GM12865 (cell line): ENCODE measurements at regions not wholly inside any gene's neighbourhood (a gene's known extent, or its start where the extent isn't known, plus 50 kb on each side); places are given as distances from the start of the nearest gene placed in this dataset.
"Not testable (repeated sequence)": the region's sequence is repeated elsewhere in the genome, so short reads cannot be mapped to it uniquely, and the experiment has no call there.

Experiments used
- DNase-seq: peaks from one replicate; pipeline ENCODE4 v3.0.0; 2010; ENCODE audit warnings: low read depth
- H3K4me3 ChIP-seq: 2 replicates; pipeline ENCODE4 v1.5.1; 2011; ENCODE audit warnings: mild to moderate bottlenecking, low read depth, low read length, control low read depth
- CTCF ChIP-seq: IDR thresholded peaks from 2 replicates; pipeline ENCODE4 v1.5.1; 2011; ENCODE audit warnings: low read length, control low read depth, low read depth, inconsistent platforms; ENCODE audit not compliant: insufficient read depth; ENCODE audit errors: missing control alignments

GRCh38 chr3:153852355-153852754 lies 268.8 kb upstream of the ARHGEF26 start:
- no peak for TF ChIP-seq CTCF
- no peak for DNase-seq

GRCh38 chr3:153853163-153853562 lies 268.0 kb upstream of the ARHGEF26 start:
- no peak overlapping the region for H3K4me3 ChIP-seq
- no peak for DNase-seq
- no peak for TF ChIP-seq CTCF

More at GRCh38 chr3:153852355-153852754, 268.8 kb upstream of the ARHGEF26 start:
- H3K4me3 ChIP-seq: no peak overlapping the region

- no peak overlapping the region for H3K4me3 ChIP-seq
- no peak for TF ChIP-seq CTCF
- DNase-seq: peak; percentile 36
These were observed 265.4 kb upstream of the ARHGEF26 start for GRCh38 chr3:153855772-153856171.

- no peak for TF ChIP-seq CTCF
- H3K4me3 ChIP-seq: no peak overlapping the region
- no peak for DNase-seq
These were observed 264.3 kb upstream of the ARHGEF26 start for GRCh38 chr3:153856932-153857331.

- TF ChIP-seq CTCF: no peak
- H3K4me3 ChIP-seq: no peak overlapping the region
- no peak for DNase-seq
These were observed 256.4 kb upstream of the ARHGEF26 start for GRCh38 chr3:153864793-153865192.

- no peak for DNase-seq
- no peak for TF ChIP-seq CTCF
- no peak overlapping the region for H3K4me3 ChIP-seq
These were observed 254.3 kb upstream of the ARHGEF26 start for GRCh38 chr3:153866901-153867300.

- DNase-seq, H3K4me3 ChIP-seq: not testable (repeated sequence)
These were observed 246.8 kb upstream of the ARHGEF26 start for GRCh38 chr3:153874348-153874747.
